ENCODE measurements at regions not wholly inside any gene's neighbourhood (a gene's known extent, or its start where the extent isn't known, plus 50 kb on each side); places are given as distances from the start of the nearest gene placed in this dataset.
A peak's percentile ranks its signal among the peaks of the same experiment; 100 is the strongest.

DNA sequence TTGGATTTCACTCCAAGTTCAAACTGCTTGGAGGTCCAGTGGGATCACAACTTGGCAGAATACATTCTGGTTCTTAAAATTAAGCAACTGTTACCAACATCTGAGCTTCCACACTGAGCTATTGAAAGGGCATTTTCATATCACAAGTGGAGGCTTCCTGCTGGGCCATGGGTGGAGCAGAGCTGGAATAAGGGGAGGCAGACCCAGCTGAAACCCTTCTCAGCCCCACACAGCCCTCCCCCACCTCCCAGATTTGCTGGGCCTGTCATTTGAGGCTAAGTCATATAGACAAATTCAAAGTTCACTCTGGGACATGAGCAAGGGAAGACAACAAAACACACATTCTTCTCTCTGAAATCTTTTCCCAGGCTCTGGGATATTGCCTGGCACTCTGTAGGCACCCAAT, 79.9 kb downstream of the ACTL7B start (continued):
- TF ChIP-seq, protein P1, sequence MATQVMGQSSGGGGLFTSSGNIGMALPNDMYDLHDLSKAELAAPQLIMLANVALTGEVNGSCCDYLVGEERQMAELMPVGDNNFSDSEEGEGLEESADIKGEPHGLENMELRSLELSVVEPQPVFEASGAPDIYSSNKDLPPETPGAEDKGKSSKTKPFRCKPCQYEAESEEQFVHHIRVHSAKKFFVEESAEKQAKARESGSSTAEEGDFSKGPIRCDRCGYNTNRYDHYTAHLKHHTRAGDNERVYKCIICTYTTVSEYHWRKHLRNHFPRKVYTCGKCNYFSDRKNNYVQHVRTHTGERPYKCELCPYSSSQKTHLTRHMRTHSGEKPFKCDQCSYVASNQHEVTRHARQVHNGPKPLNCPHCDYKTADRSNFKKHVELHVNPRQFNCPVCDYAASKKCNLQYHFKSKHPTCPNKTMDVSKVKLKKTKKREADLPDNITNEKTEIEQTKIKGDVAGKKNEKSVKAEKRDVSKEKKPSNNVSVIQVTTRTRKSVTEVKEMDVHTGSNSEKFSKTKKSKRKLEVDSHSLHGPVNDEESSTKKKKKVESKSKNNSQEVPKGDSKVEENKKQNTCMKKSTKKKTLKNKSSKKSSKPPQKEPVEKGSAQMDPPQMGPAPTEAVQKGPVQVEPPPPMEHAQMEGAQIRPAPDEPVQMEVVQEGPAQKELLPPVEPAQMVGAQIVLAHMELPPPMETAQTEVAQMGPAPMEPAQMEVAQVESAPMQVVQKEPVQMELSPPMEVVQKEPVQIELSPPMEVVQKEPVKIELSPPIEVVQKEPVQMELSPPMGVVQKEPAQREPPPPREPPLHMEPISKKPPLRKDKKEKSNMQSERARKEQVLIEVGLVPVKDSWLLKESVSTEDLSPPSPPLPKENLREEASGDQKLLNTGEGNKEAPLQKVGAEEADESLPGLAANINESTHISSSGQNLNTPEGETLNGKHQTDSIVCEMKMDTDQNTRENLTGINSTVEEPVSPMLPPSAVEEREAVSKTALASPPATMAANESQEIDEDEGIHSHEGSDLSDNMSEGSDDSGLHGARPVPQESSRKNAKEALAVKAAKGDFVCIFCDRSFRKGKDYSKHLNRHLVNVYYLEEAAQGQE (IDR thresholded peaks at IDR 0.05; ENCODE audit: borderline replicate concordance in 1 of 2, low read depth in 1 of 2, low read length in 2 of 2) = no peak
- TF ChIP-seq, protein P2, sequence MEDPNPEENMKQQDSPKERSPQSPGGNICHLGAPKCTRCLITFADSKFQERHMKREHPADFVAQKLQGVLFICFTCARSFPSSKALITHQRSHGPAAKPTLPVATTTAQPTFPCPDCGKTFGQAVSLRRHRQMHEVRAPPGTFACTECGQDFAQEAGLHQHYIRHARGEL (CRISPR knock-in tag; IDR thresholded peaks at IDR 0.05) = no peak
- peak; percentile 35; the same call in 1 of the 2 replicates for TF ChIP-seq CCDC6 (CRISPR knock-in tag; IDR thresholded peaks at IDR 0.05)
- TF ChIP-seq, protein P3, sequence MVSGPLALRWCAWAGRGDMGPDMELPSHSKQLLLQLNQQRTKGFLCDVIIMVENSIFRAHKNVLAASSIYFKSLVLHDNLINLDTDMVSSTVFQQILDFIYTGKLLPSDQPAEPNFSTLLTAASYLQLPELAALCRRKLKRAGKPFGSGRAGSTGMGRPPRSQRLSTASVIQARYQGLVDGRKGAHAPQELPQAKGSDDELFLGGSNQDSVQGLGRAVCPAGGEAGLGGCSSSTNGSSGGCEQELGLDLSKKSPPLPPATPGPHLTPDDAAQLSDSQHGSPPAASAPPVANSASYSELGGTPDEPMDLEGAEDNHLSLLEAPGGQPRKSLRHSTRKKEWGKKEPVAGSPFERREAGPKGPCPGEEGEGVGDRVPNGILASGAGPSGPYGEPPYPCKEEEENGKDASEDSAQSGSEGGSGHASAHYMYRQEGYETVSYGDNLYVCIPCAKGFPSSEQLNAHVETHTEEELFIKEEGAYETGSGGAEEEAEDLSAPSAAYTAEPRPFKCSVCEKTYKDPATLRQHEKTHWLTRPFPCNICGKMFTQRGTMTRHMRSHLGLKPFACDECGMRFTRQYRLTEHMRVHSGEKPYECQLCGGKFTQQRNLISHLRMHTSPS (CRISPR knock-in tag; IDR thresholded peaks at IDR 0.05; ENCODE audit: low read depth) = peak; percentile 73
- TF ChIP-seq KDM5B (CRISPR knock-in tag; IDR thresholded peaks at IDR 0.05; ENCODE audit: borderline replicate concordance) = no peak
- TF ChIP-seq GZF1 (CRISPR knock-in tag; IDR thresholded peaks at IDR 0.05) = no peak
- TF ChIP-seq ZNF350 (CRISPR knock-in tag; IDR thresholded peaks at IDR 0.05; ENCODE audit: borderline replicate concordance, low read depth) = no peak
- TF ChIP-seq SMC3 (IDR thresholded peaks at IDR 0.05; ENCODE audit: low read length) = no peak
- no peak for TF ChIP-seq NAIF1 (CRISPR knock-in tag; IDR thresholded peaks at IDR 0.05; ENCODE audit: borderline replicate concordance)
- peak; percentile 79 for TF ChIP-seq FOXJ3 (CRISPR knock-in tag; IDR thresholded peaks at IDR 0.05; ENCODE audit: borderline replicate concordance)
- TF ChIP-seq, protein P4, sequence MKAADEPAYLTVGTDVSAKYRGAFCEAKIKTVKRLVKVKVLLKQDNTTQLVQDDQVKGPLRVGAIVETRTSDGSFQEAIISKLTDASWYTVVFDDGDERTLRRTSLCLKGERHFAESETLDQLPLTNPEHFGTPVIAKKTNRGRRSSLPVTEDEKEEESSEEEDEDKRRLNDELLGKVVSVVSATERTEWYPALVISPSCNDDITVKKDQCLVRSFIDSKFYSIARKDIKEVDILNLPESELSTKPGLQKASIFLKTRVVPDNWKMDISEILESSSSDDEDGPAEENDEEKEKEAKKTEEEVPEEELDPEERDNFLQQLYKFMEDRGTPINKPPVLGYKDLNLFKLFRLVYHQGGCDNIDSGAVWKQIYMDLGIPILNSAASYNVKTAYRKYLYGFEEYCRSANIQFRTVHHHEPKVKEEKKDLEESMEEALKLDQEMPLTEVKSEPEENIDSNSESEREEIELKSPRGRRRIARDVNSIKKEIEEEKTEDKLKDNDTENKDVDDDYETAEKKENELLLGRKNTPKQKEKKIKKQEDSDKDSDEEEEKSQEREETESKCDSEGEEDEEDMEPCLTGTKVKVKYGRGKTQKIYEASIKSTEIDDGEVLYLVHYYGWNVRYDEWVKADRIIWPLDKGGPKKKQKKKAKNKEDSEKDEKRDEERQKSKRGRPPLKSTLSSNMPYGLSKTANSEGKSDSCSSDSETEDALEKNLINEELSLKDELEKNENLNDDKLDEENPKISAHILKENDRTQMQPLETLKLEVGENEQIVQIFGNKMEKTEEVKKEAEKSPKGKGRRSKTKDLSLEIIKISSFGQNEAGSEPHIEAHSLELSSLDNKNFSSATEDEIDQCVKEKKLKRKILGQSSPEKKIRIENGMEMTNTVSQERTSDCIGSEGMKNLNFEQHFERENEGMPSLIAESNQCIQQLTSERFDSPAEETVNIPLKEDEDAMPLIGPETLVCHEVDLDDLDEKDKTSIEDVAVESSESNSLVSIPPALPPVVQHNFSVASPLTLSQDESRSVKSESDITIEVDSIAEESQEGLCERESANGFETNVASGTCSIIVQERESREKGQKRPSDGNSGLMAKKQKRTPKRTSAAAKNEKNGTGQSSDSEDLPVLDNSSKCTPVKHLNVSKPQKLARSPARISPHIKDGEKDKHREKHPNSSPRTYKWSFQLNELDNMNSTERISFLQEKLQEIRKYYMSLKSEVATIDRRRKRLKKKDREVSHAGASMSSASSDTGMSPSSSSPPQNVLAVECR (CRISPR knock-in tag; IDR thresholded peaks at IDR 0.05; ENCODE audit: borderline replicate concordance) = no peak
- TF ChIP-seq, protein P5, sequence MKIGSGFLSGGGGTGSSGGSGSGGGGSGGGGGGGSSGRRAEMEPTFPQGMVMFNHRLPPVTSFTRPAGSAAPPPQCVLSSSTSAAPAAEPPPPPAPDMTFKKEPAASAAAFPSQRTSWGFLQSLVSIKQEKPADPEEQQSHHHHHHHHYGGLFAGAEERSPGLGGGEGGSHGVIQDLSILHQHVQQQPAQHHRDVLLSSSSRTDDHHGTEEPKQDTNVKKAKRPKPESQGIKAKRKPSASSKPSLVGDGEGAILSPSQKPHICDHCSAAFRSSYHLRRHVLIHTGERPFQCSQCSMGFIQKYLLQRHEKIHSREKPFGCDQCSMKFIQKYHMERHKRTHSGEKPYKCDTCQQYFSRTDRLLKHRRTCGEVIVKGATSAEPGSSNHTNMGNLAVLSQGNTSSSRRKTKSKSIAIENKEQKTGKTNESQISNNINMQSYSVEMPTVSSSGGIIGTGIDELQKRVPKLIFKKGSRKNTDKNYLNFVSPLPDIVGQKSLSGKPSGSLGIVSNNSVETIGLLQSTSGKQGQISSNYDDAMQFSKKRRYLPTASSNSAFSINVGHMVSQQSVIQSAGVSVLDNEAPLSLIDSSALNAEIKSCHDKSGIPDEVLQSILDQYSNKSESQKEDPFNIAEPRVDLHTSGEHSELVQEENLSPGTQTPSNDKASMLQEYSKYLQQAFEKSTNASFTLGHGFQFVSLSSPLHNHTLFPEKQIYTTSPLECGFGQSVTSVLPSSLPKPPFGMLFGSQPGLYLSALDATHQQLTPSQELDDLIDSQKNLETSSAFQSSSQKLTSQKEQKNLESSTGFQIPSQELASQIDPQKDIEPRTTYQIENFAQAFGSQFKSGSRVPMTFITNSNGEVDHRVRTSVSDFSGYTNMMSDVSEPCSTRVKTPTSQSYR (CRISPR knock-in tag; IDR thresholded peaks at IDR 0.05; ENCODE audit: borderline replicate concordance) = peak; percentile 94
- peak; percentile 80 for TF ChIP-seq DPF2 (CRISPR knock-in tag; IDR thresholded peaks at IDR 0.05; ENCODE audit: borderline replicate concordance, low read depth)
- peak; percentile 41; the same call in 1 of the 2 replicates for TF ChIP-seq RARA (CRISPR knock-in tag; IDR thresholded peaks at IDR 0.05)
- peak; percentile 34; the same call in 1 of the 2 replicates for TF ChIP-seq BCL6 (CRISPR knock-in tag; IDR thresholded peaks at IDR 0.05)
- no peak for TF ChIP-seq ZNF883 (CRISPR knock-in tag; IDR thresholded peaks at IDR 0.05; ENCODE audit: not compliant biosample characterization)
- no peak; the same call in 1 of the 2 replicates for TF ChIP-seq PITX1 (CRISPR knock-in tag; IDR thresholded peaks at IDR 0.05)

Data from HepG2 (cell line).